Stomach (tissue), 4 donors: ENCODE measurements at regions not wholly inside any gene's neighbourhood (a gene's known extent, or its start where the extent isn't known, plus 50 kb on each side); places are given as distances from the start of the nearest gene placed in this dataset.
"Not testable (repeated sequence)": the region's sequence is repeated elsewhere in the genome, so short reads cannot be mapped to it uniquely, and the experiment has no call there.

Experiments
- POLR2A ChIP-seq, 4 donors: fragments of 450-650 bp; IDR thresholded peaks; one replicate each; pipeline ENCODE4 v1.6.1; 2016; ENCODE audit warnings: antibody characterized with exemption in 4 of 4, control low read depth in 2 of 4, mild to moderate bottlenecking in 1 of 4, moderate library complexity in 1 of 4
- POLR2AphosphoS5 ChIP-seq, 3 donors: sonication (generic); formaldehyde crosslinking; IDR thresholded peaks; one replicate each; pipeline ENCODE4 v1.6.1; 2016; ENCODE audit warnings: antibody characterized with exemption in 3 of 3
- TF ChIP-seq, protein P1 (sequence below), 7 experiments: fragments of 450-650 bp in 4 of 7; fragments of 200-600 bp in 3 of 7; sonication (generic) in 3 of 7; IDR thresholded peaks; one replicate each; pipeline ENCODE4 v1.5.1; 2016 to 2019; ENCODE audit warnings: antibody characterized with exemption in 7 of 7, control low read depth in 2 of 7, mild to moderate bottlenecking in 1 of 7

DNA sequence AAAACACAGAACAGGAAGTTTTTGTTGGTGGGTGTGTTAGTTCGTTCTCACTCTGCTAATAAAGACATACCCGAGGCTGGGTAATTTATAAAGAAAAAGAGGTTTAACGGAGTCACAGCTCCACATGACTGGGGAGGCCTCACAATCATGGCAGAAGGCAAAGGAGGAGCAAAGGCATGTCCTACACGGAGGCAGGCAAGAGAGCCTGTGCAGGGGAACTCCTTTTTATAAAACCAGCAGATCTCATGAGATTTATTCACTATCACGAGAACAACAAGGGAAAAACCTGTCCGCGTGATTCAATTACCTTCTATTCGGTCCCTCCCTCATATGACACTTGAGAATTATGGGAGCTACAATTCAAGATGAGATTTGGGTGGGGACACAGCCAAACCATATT lies 96.6 kb downstream of the TLR5 start:
- TF ChIP-seq, protein P1, sequence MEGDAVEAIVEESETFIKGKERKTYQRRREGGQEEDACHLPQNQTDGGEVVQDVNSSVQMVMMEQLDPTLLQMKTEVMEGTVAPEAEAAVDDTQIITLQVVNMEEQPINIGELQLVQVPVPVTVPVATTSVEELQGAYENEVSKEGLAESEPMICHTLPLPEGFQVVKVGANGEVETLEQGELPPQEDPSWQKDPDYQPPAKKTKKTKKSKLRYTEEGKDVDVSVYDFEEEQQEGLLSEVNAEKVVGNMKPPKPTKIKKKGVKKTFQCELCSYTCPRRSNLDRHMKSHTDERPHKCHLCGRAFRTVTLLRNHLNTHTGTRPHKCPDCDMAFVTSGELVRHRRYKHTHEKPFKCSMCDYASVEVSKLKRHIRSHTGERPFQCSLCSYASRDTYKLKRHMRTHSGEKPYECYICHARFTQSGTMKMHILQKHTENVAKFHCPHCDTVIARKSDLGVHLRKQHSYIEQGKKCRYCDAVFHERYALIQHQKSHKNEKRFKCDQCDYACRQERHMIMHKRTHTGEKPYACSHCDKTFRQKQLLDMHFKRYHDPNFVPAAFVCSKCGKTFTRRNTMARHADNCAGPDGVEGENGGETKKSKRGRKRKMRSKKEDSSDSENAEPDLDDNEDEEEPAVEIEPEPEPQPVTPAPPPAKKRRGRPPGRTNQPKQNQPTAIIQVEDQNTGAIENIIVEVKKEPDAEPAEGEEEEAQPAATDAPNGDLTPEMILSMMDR (IDR thresholded peaks at IDR 0.05), result not testable (repeated sequence)
- not testable (repeated sequence) for TF ChIP-seq POLR2A, POLR2AphosphoS5 (IDR thresholded peaks at IDR 0.05)
